DOHH2 (cell line): ENCODE measurements at regions not wholly inside any gene's neighbourhood (a gene's known extent, or its start where the extent isn't known, plus 50 kb on each side); places are given as distances from the start of the nearest gene placed in this dataset.
"Not testable (repeated sequence)": the region's sequence is repeated elsewhere in the genome, so short reads cannot be mapped to it uniquely, and the experiment has no call there.

Experiments used
- H3F3A ChIP-seq: fragments of 200-600 bp; sonication (generic), shearing (Covaris generic); 2 replicates; pipeline ENCODE4 v1.6.0; 2016; ENCODE audit warnings: antibody characterized with exemption, mild to moderate bottlenecking; ENCODE audit not compliant: control insufficient read depth, insufficient read depth
- H3K27ac ChIP-seq: fragments of 200-600 bp; sonication (generic); 2 replicates; pipeline ENCODE4 v1.5.1; 2014; ENCODE audit warnings: low read depth, mild to moderate bottlenecking, low read length, moderate library complexity
- H3K27me3 ChIP-seq: fragments of 200-600 bp; sonication (generic); 2 replicates; pipeline ENCODE4 v1.6.1; 2014; ENCODE audit warnings: mild to moderate bottlenecking, low read length, mixed read lengths; ENCODE audit not compliant: control insufficient read depth
- H3K36me3 ChIP-seq: fragments of 200-600 bp; sonication (generic); 2 replicates; pipeline ENCODE4 v1.6.1; 2014; ENCODE audit warnings: mild to moderate bottlenecking, low read length, moderate library complexity, mixed read lengths; ENCODE audit not compliant: control insufficient read depth
- H3K4me1 ChIP-seq: fragments of 200-600 bp; sonication (generic); 2 replicates; pipeline ENCODE4 v1.6.1; 2014; ENCODE audit warnings: mild to moderate bottlenecking, low read length, mixed read lengths; ENCODE audit not compliant: control insufficient read depth
- H3K4me2 ChIP-seq: fragments of 200-600 bp; sonication (generic); 2 replicates; pipeline ENCODE4 v1.6.0; 2014; ENCODE audit warnings: mild to moderate bottlenecking, low read length, moderate library complexity
- H3K4me3 ChIP-seq: fragments of 200-600 bp; sonication (generic); 2 replicates; pipeline ENCODE4 v1.5.1; 2014; ENCODE audit warnings: mild to moderate bottlenecking, low read length, mixed read lengths
- H3K79me2 ChIP-seq: fragments of 200-600 bp; sonication (generic); 2 replicates; pipeline ENCODE4 v1.6.1; 2014; ENCODE audit warnings: mild to moderate bottlenecking, low read length, mixed read lengths; ENCODE audit not compliant: control insufficient read depth
- H3K9me2 ChIP-seq: fragments of 200-600 bp; sonication (generic); replicated peaks from 2 replicates; pipeline ENCODE4 v1.6.1; 2014; ENCODE audit warnings: mild to moderate bottlenecking, low read length, mixed read lengths; ENCODE audit not compliant: control insufficient read depth
- H3K9me3 ChIP-seq: fragments of 200-600 bp; sonication (generic); 2 replicates; pipeline ENCODE4 v1.6.1; 2014; ENCODE audit warnings: antibody characterized with exemption, low read length, mixed read lengths; ENCODE audit not compliant: control insufficient read depth, insufficient read depth
- H4K20me1 ChIP-seq: fragments of 200-600 bp; sonication (generic); 2 replicates; pipeline ENCODE4 v1.6.0; 2014; ENCODE audit warnings: low read depth, mild to moderate bottlenecking, antibody characterized with exemption, low read length, moderate library complexity; ENCODE audit not compliant: control insufficient read depth, insufficient read depth
- CTCF ChIP-seq: fragments of 200-600 bp; sonication (generic); IDR thresholded peaks from one replicate; pipeline ENCODE4 v1.5.1; 2014; ENCODE audit warnings: antibody characterized with exemption, mild to moderate bottlenecking, low read depth, low read length; ENCODE audit not compliant: poor library complexity, severe bottlenecking
- EZH2phosphoT487 ChIP-seq: fragments of 200-600 bp; sonication (generic); IDR thresholded peaks from 2 replicates; pipeline ENCODE4 v1.6.1; 2017; ENCODE audit warnings: borderline replicate concordance, mild to moderate bottlenecking, antibody characterized with exemption, low read length, moderate library complexity, mixed read lengths

GRCh38 chr4:25986807-25987206 is 72.8 kb downstream of the SMIM20 start:
- H3K27me3 ChIP-seq, result no peaks in the 10 kb centered on the region
- H3K4me1 ChIP-seq, result peaks cover 9% of the 10 kb centered on the region
- H3K9me3 ChIP-seq, result no peaks in the 10 kb centered on the region
- no peaks in the 10 kb centered on the region for H3K36me3 ChIP-seq
- H3K4me2 ChIP-seq, result no peak overlapping the region
- no peaks in the 10 kb centered on the region for H3K9me2 ChIP-seq
- no peaks in the 10 kb centered on the region for H3K79me2 ChIP-seq
- H4K20me1 ChIP-seq, result no peaks in the 10 kb centered on the region
- no peak overlapping the region for H3K4me3 ChIP-seq
- no peaks in the 10 kb centered on the region for H3F3A ChIP-seq
- no peak overlapping the region for H3K27ac ChIP-seq
- TF ChIP-seq CTCF (no peak), EZH2phosphoT487 (no peak)

GRCh38 chr4:25991340-25991739 is 77.3 kb downstream of the SMIM20 start:
- Histone ChIP-seq H4K20me1 (no peaks in the 10 kb centered on the region), H3K9me3 (no peaks in the 10 kb centered on the region), H3K9me2 (no peaks in the 10 kb centered on the region), H3K36me3 (no peaks in the 10 kb centered on the region), H3K79me2 (no peaks in the 10 kb centered on the region), H3F3A (no peaks in the 10 kb centered on the region), H3K4me3 (no peak overlapping the region), H3K4me1 (peaks cover 18% of the 10 kb centered on the region), H3K27me3 (no peaks in the 10 kb centered on the region), H3K4me2 (no peak overlapping the region), H3K27ac (no peak overlapping the region)
- TF ChIP-seq CTCF, result no peak
- TF ChIP-seq EZH2phosphoT487, result no peak

GRCh38 chr4:25993395-25994185 is 79.6 kb downstream of the SMIM20 start:
- Histone ChIP-seq H3F3A (no peaks in the 10 kb centered on the region), H3K36me3 (no peaks in the 10 kb centered on the region), H3K27ac (no peak overlapping the region), H3K79me2 (no peaks in the 10 kb centered on the region), H3K4me1 (peaks cover 9% of the 10 kb centered on the region), H3K4me3 (no peak overlapping the region), H4K20me1 (no peaks in the 10 kb centered on the region), H3K27me3 (no peaks in the 10 kb centered on the region), H3K9me3 (no peaks in the 10 kb centered on the region), H3K9me2 (no peaks in the 10 kb centered on the region), H3K4me2 (0 out of 2 replicates have a peak overlapping the region, but pooled peaks have one; percentile 10)
- TF ChIP-seq CTCF (peak; percentile 54), EZH2phosphoT487 (no peak)

GRCh38 chr4:25994577-25994976 is 80.6 kb downstream of the SMIM20 start:
- not testable (repeated sequence) for H3K9me2 ChIP-seq, H3K9me3 ChIP-seq, H4K20me1 ChIP-seq, H3F3A ChIP-seq, H3K79me2 ChIP-seq, H3K4me2 ChIP-seq, H3K27ac ChIP-seq, H3K4me1 ChIP-seq, H3K4me3 ChIP-seq, H3K36me3 ChIP-seq, H3K27me3 ChIP-seq
